A673 (cell line): ENCODE measurements at regions not wholly inside any gene's neighbourhood (a gene's known extent, or its start where the extent isn't known, plus 50 kb on each side); places are given as distances from the start of the nearest gene placed in this dataset.

ENCODE experiments used
- BruUV-seq: library from RNA; stranded (reverse); fragments of 400-500 nt; replicated peaks from 2 replicates; lab custom pipeline; 2021; lab: Mats Ljungman, UMichigan
- CTCF ChIA-PET: fragments of 300-600 bp; sonication (Branson Sonifier 250); formaldehyde crosslinking; loops from one replicate; lab custom pipeline; 2022; ENCODE audit warnings: antibody characterized with exemption; lab: Charles Lee
- POLR2A ChIA-PET: fragments of 300-600 bp; sonication (Branson Sonifier 250); formaldehyde crosslinking; loops from one replicate; lab custom pipeline; 2022; ENCODE audit warnings: antibody characterized with exemption; ENCODE audit not compliant: low non-redundant PET; lab: Charles Lee
- DNase-seq: peaks from one replicate; pipeline ENCODE4 v3.0.0-alpha.2; 2015; ENCODE audit warnings: low spot score
- H3K27ac ChIP-seq: fragments of 200-600 bp; sonication (generic); 2 replicates; pipeline ENCODE4 v1.5.1; 2016; ENCODE audit warnings: mixed run types, low read depth, mild to moderate bottlenecking, mixed read lengths, antibody characterized with exemption, low read length; ENCODE audit not compliant: poor library complexity, severe bottlenecking
- H3K27me3 ChIP-seq: fragments of 200-600 bp; sonication (generic); replicated peaks from 2 replicates; pipeline ENCODE4 v1.6.1; 2017; ENCODE audit warnings: mixed run types, low read depth, mild to moderate bottlenecking, mixed read lengths, antibody characterized with exemption, low read length; ENCODE audit not compliant: insufficient read depth, poor library complexity
- H3K36me3 ChIP-seq: fragments of 200-600 bp; sonication (generic); 2 replicates; pipeline ENCODE4 v1.6.1; 2016; ENCODE audit warnings: mixed run types, mild to moderate bottlenecking, mixed read lengths, antibody characterized with exemption, low read length; ENCODE audit not compliant: insufficient read depth, poor library complexity, severe bottlenecking
- H3K4me1 ChIP-seq: fragments of 200-600 bp; sonication (generic); 2 replicates; pipeline ENCODE4 v1.6.1; 2017; ENCODE audit warnings: mixed run types, mild to moderate bottlenecking, mixed read lengths, antibody characterized with exemption, low read length; ENCODE audit not compliant: insufficient read depth, poor library complexity, severe bottlenecking
- H3K4me3 ChIP-seq: fragments of 200-600 bp; sonication (generic); 2 replicates; pipeline ENCODE4 v1.5.1; 2016; ENCODE audit warnings: low read depth, mixed run types, mild to moderate bottlenecking, mixed read lengths, low read length; ENCODE audit not compliant: poor library complexity, severe bottlenecking
- H3K9me3 ChIP-seq: fragments of 200-600 bp; sonication (generic); 2 replicates; pipeline ENCODE4 v1.6.1; 2016; ENCODE audit warnings: mixed run types, low read depth, mild to moderate bottlenecking, mixed read lengths, antibody characterized with exemption, low read length; ENCODE audit not compliant: poor library complexity, severe bottlenecking
- CTCF ChIP-seq: fragments of 300-800, 200-600 bp; sonication (generic); conservative IDR thresholded peaks from 2 replicates; pipeline ENCODE4 v1.5.1; 2017; ENCODE audit warnings: low read depth, mild to moderate bottlenecking, antibody characterized with exemption, low read length, moderate library complexity, mixed read lengths
- EZH2 ChIP-seq: fragments of 200-600 bp; sonication (generic); IDR thresholded peaks from 2 replicates; pipeline ENCODE4 v1.6.1; 2017; ENCODE audit warnings: borderline replicate concordance, low read depth, mild to moderate bottlenecking, mixed read lengths, antibody characterized with exemption, low read length; ENCODE audit not compliant: poor library complexity, severe bottlenecking
- intact Hi-C: fragments of 100-400 bp; cut with micrococcal nuclease; formaldehyde crosslinking; loops from one replicate; pipeline ENCODE4 v1.10.0; 2022; ENCODE audit not compliant: unreplicated experiment

DNA sequence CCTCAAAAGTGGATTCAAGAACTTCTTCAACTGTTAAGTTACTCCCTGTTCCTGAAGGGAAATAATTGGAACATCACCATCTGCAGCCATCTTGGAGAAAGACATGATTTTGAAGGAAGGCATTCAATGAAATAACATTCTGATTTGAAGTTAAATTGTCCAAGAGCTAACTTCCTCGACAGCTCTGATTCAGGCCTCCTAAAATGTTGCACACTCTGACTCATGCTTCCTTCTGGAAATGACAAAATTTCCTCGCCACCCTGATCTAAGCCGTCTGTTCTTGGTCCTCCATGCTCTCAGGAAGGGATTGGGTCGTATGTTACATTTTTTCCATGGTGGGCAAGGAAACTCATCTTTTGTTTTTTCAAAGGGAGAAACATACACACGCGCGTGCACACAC, 496.9 kb upstream of the DIPK2B start:
- Histone ChIP-seq H3K4me1 (no peaks in the 10 kb centered on the region), H3K9me3 (no peaks in the 10 kb centered on the region), H3K27ac (no peak overlapping the region), H3K27me3 (no peaks in the 10 kb centered on the region), H3K36me3 (no peaks in the 10 kb centered on the region), H3K4me3 (no peak overlapping the region)
- DNase-seq = peak; percentile 61
- BruUV-seq = no TSS peak
- CTCF ChIA-PET = interaction anchor here (0.6 kb wide), 1 partner anchor 18 kb away, joined by 7 read pairs; no protein-coding TSS in a partner anchor
- no peak for TF ChIP-seq CTCF
- TF ChIP-seq EZH2 = no peak
- intact Hi-C loops = no loop called here
- POLR2A ChIA-PET = no interaction called here

DNA sequence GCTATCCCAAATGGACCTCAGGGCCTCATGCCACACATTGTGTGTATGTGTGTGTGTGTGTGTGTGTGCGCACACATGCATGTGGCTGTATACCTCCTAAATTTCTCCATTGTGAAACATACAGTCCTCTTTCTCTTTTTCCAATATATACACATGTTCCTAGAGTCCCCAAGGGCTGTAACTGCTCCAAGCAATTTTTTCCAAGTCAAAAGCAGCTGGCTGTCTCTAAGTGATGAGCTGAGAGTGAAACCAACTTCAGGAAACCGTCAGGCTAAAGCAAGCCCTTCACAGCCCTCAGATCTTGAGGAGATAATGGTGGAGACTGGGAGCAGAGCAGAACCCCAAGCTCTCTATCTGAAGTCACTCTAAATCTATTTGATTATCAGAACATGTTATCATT, 496.1 kb upstream of the DIPK2B start:
- Histone ChIP-seq H3K27me3 (no peaks in the 10 kb centered on the region), H3K4me3 (no peak overlapping the region), H3K36me3 (no peaks in the 10 kb centered on the region), H3K9me3 (no peaks in the 10 kb centered on the region), H3K27ac (no peak overlapping the region), H3K4me1 (no peaks in the 10 kb centered on the region)
- ChIA-PET CTCF (no interaction called here), POLR2A (no interaction called here)
- BruUV-seq = no TSS peak
- intact Hi-C loops = no loop called here
- DNase-seq = no peak
- TF ChIP-seq EZH2 (no peak), CTCF (no peak)

DNA sequence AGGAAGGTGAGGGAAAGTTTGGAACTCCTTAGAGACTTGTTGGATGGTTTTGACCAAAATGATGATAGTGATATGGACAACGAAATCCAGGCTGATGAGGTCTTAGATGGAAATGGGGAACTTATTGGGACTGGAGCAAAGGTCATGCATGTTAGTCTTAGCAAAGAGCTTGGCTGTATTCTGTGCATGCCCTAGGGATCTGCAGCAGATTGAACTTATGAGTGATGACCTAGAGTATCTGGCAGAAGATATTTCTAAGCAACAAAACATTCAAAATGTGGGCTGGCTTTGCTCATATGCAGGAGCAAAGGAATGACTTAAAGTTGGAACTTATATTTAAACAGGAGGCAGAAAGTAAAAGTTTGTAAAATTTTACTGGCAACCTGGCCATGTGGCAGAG, 489.3 kb upstream of the DIPK2B start:
- Histone ChIP-seq H3K27me3 (no peaks in the 10 kb centered on the region), H3K4me1 (no peaks in the 10 kb centered on the region), H3K9me3 (no peaks in the 10 kb centered on the region), H3K27ac (no peak overlapping the region), H3K4me3 (no peak overlapping the region), H3K36me3 (no peaks in the 10 kb centered on the region)
- ChIA-PET CTCF (no interaction called here), POLR2A (no interaction called here)
- no peak for TF ChIP-seq CTCF
- TF ChIP-seq EZH2 = no peak
- no peak for DNase-seq
- intact Hi-C loops = no loop called here
- no TSS peak for BruUV-seq
